ENCODE measurements at regions not wholly inside any gene's neighbourhood (a gene's known extent, or its start where the extent isn't known, plus 50 kb on each side); places are given as distances from the start of the nearest gene placed in this dataset.
"Not testable (repeated sequence)": the region's sequence is repeated elsewhere in the genome, so short reads cannot be mapped to it uniquely, and the experiment has no call there.

DNA sequence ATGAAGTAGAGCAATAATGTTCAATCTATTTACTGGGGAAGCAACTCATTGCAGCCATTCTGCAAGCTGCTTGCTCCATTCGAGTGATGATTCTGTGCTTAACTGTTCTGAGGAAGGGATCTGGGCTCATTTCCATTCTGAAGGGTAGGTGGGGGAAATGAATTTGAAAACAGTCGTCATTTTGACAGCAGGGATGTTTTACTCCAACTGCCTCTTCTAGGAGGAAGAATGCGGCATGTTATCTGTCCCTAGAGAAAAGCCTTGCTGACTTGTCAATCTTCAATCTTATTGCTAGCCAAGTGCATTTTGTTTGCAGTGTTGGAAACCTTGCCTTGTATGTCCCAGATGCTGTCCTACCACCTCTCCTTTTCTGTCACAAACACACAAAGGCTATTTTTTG is 105.9 kb downstream of the PRDM13 start (continued):
- TF ChIP-seq, protein P1, sequence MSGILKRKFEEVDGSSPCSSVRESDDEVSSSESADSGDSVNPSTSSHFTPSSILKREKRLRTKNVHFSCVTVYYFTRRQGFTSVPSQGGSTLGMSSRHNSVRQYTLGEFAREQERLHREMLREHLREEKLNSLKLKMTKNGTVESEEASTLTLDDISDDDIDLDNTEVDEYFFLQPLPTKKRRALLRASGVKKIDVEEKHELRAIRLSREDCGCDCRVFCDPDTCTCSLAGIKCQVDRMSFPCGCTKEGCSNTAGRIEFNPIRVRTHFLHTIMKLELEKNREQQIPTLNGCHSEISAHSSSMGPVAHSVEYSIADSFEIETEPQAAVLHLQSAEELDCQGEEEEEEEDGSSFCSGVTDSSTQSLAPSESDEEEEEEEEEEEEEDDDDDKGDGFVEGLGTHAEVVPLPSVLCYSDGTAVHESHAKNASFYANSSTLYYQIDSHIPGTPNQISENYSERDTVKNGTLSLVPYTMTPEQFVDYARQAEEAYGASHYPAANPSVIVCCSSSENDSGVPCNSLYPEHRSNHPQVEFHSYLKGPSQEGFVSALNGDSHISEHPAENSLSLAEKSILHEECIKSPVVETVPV (CRISPR knock-in tag; IDR thresholded peaks at IDR 0.05): no peak
- TF ChIP-seq ZNF70 (CRISPR knock-in tag; IDR thresholded peaks at IDR 0.05) (no peak), ZNF565 (CRISPR knock-in tag; conservative IDR thresholded peaks at IDR 0.05; ENCODE audit: low read depth) (no peak), ZC3H10 (CRISPR knock-in tag; IDR thresholded peaks at IDR 0.05) (no peak), PPARA (CRISPR knock-in tag; IDR thresholded peaks at IDR 0.05; ENCODE audit: borderline replicate concordance) (no peak), ZFP30 (CRISPR knock-in tag; IDR thresholded peaks at IDR 0.05) (no peak), ZNF8 (CRISPR knock-in tag; IDR thresholded peaks at IDR 0.05) (no peak), ZFP3 (CRISPR knock-in tag; IDR thresholded peaks at IDR 0.05) (no peak), CSDC2 (CRISPR knock-in tag; IDR thresholded peaks at IDR 0.05) (no peak), SNAI2 (CRISPR knock-in tag; IDR thresholded peaks at IDR 0.05) (no peak), GLIS3 (CRISPR knock-in tag; IDR thresholded peaks at IDR 0.05) (no peak)
- TF ChIP-seq, protein P2, sequence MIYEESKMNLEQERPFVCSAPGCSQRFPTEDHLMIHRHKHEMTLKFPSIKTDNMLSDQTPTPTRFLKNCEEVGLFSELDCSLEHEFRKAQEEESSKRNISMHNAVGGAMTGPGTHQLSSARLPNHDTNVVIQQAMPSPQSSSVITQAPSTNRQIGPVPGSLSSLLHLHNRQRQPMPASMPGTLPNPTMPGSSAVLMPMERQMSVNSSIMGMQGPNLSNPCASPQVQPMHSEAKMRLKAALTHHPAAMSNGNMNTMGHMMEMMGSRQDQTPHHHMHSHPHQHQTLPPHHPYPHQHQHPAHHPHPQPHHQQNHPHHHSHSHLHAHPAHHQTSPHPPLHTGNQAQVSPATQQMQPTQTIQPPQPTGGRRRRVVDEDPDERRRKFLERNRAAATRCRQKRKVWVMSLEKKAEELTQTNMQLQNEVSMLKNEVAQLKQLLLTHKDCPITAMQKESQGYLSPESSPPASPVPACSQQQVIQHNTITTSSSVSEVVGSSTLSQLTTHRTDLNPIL (CRISPR knock-in tag; IDR thresholded peaks at IDR 0.05; ENCODE audit: low read depth): no peak

DNA sequence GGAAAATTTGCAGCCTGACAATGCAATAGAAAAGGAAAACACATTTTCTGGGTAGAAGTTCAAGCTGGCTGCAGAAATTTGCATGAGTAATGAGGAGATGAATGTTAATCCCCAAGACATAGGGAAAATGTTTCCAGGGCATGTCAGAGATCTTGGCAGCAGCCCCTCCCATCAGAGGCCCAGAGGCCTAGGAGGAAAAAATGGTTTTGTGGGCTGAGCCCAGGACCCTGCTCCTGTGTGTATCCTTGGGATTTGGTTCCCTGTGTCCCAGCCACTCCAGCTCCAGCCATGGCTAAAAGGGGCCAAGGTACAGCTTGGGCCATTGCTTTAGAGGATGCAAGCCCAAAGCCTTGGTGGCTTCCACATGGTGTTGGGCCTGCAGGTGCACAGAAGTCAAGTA is 115.4 kb downstream of the PRDM13 start:
- not testable (repeated sequence) for ATAC-seq

DNA sequence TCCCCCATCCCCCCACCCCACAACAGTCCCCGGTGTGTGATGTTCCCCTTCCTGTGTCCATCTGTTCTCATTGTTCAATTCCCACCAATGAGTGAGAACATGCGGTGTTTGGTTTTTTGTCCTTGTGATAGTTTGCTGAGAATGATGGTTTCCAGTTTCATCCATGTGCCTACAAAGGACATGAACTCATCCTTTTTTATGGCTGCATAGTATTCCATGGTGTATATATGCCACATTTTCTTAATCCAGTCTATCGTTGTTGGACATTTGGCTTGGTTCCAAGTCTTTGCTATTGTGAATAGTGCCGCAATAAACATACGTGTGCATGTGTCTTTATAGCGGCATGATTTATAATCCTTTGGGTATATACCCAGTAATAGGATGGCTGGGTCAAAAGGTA is 123.6 kb downstream of the PRDM13 start:
- not testable (repeated sequence) for ATAC-seq

DNA sequence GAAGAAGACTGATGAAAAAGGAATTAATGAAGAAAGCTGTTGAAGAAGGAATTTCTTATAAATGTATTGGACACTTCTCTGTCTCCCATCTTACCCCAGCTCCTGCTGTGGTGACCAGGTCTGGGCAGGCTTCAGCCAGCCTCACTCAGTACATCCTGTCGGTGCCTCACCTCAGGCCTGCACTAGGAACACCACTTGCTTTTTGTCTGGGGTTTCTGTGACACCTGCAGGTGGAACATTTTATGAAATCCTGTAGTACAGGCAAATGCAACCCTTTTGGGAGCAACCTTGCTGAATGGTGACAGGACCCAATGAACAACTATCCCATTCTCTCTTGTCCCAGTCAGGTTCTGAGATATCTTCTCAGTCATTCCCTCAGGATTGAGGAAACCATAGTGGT is 129.7 kb downstream of the PRDM13 start:
- TF ChIP-seq SNAI2 (CRISPR knock-in tag; IDR thresholded peaks at IDR 0.05) (no peak), ZC3H10 (CRISPR knock-in tag; IDR thresholded peaks at IDR 0.05) (no peak), TCF4 (CRISPR knock-in tag; IDR thresholded peaks at IDR 0.05; ENCODE audit: borderline replicate concordance) (no peak), ESRRG (CRISPR knock-in tag; IDR thresholded peaks at IDR 0.05) (no peak), ISL1 (CRISPR knock-in tag; IDR thresholded peaks at IDR 0.05) (no peak)
- TF ChIP-seq, protein P1 (CRISPR knock-in tag; IDR thresholded peaks at IDR 0.05): no peak
- TF ChIP-seq, protein P3, sequence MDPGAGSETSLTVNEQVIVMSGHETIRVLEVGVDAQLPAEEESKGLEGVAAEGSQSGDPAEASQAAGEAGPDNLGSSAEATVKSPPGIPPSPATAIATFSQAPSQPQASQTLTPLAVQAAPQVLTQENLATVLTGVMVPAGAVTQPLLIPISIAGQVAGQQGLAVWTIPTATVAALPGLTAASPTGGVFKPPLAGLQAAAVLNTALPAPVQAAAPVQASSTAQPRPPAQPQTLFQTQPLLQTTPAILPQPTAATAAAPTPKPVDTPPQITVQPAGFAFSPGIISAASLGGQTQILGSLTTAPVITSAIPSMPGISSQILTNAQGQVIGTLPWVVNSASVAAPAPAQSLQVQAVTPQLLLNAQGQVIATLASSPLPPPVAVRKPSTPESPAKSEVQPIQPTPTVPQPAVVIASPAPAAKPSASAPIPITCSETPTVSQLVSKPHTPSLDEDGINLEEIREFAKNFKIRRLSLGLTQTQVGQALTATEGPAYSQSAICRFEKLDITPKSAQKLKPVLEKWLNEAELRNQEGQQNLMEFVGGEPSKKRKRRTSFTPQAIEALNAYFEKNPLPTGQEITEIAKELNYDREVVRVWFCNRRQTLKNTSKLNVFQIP (CRISPR knock-in tag; IDR thresholded peaks at IDR 0.05; ENCODE audit: borderline replicate concordance, low read depth): no peak

DNA sequence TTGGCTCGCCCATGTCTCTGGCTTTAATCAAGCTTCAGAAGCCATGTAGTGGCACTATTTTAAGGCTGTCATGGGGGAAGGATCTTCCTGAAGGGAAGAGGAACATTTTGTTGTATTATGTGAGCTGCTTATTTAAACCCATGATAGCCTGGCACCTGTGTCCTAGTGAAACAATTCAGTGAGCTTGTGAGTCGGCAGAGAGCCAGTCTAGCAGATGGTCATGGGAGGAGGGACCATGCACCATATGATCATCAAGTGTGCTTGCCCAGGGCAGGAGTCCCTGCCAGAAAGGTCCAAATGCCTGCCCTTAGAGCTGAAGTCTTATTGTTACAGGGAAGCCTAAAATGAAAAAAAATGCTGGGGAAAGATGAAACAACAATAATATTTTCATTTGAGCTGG is 132.9 kb downstream of the PRDM13 start:
- ATAC-seq: no peak
- TF ChIP-seq TCF4 (CRISPR knock-in tag; IDR thresholded peaks at IDR 0.05; ENCODE audit: borderline replicate concordance) (no peak), PPARA (CRISPR knock-in tag; IDR thresholded peaks at IDR 0.05; ENCODE audit: borderline replicate concordance) (no peak), TOX (CRISPR knock-in tag; IDR thresholded peaks at IDR 0.05; ENCODE audit: borderline replicate concordance) (no peak), CSDC2 (CRISPR knock-in tag; IDR thresholded peaks at IDR 0.05) (no peak), SNAI2 (CRISPR knock-in tag; IDR thresholded peaks at IDR 0.05) (no peak), ZNF565 (CRISPR knock-in tag; conservative IDR thresholded peaks at IDR 0.05; ENCODE audit: low read depth) (no peak), ARNTL (CRISPR knock-in tag; IDR thresholded peaks at IDR 0.05; ENCODE audit: borderline replicate concordance, low read depth) (no peak), BACH2 (CRISPR knock-in tag; IDR thresholded peaks at IDR 0.05; ENCODE audit: borderline replicate concordance) (no peak), ZFP3 (CRISPR knock-in tag; IDR thresholded peaks at IDR 0.05) (no peak), GLIS3 (CRISPR knock-in tag; IDR thresholded peaks at IDR 0.05) (no peak), OSR1 (CRISPR knock-in tag; IDR thresholded peaks at IDR 0.05) (no peak), ESRRG (CRISPR knock-in tag; IDR thresholded peaks at IDR 0.05) (no peak)
- TF ChIP-seq, protein P4, sequence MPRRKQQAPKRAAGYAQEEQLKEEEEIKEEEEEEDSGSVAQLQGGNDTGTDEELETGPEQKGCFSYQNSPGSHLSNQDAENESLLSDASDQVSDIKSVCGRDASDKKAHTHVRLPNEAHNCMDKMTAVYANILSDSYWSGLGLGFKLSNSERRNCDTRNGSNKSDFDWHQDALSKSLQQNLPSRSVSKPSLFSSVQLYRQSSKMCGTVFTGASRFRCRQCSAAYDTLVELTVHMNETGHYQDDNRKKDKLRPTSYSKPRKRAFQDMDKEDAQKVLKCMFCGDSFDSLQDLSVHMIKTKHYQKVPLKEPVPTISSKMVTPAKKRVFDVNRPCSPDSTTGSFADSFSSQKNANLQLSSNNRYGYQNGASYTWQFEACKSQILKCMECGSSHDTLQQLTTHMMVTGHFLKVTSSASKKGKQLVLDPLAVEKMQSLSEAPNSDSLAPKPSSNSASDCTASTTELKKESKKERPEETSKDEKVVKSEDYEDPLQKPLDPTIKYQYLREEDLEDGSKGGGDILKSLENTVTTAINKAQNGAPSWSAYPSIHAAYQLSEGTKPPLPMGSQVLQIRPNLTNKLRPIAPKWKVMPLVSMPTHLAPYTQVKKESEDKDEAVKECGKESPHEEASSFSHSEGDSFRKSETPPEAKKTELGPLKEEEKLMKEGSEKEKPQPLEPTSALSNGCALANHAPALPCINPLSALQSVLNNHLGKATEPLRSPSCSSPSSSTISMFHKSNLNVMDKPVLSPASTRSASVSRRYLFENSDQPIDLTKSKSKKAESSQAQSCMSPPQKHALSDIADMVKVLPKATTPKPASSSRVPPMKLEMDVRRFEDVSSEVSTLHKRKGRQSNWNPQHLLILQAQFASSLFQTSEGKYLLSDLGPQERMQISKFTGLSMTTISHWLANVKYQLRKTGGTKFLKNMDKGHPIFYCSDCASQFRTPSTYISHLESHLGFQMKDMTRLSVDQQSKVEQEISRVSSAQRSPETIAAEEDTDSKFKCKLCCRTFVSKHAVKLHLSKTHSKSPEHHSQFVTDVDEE (CRISPR knock-in tag; IDR thresholded peaks at IDR 0.05): no peak
- TF ChIP-seq, protein P1 (CRISPR knock-in tag; IDR thresholded peaks at IDR 0.05): no peak
- TF ChIP-seq, protein P3 (CRISPR knock-in tag; IDR thresholded peaks at IDR 0.05; ENCODE audit: borderline replicate concordance, low read depth): no peak

More for the DNA sequence above, 129.7 kb downstream of the PRDM13 start:
- no peak for ATAC-seq

Data from SK-N-SH treated with all-trans-retinoic acid at 6 μM for 48 hours (cell line).